ENCODE measurements at regions not wholly inside any gene's neighbourhood (a gene's known extent, or its start where the extent isn't known, plus 50 kb on each side); places are given as distances from the start of the nearest gene placed in this dataset.

DNA sequence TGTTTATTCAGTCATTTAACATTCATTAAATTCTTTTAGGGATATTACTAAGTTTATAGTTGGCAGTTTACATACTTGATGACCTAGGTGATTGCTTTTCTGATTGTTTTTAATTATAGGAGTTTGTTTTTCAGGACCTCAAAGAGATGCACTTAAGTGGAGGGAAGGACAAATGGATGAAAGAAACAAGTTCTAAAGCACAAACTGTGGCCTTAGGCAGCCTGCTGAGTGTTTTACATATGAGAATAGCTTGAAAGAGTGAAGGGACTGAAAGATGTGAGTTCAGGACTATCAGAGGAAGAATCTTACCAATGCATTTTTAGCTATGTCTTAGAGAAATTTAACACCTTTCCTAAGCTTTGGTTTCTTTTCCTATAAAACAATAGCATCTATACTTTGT is 402.6 kb downstream of the KLF12 start:
- no peak for TF ChIP-seq CTCF (conservative IDR thresholded peaks at IDR 0.05)
- no peak overlapping the region for H3K27ac ChIP-seq

- no peak overlapping the region for H3K27ac ChIP-seq
- no peak for TF ChIP-seq CTCF (conservative IDR thresholded peaks at IDR 0.05)
Observed at GRCh38 chr13:73730014-73730413, 404.2 kb downstream of the KLF12 start.

- no peak for TF ChIP-seq CTCF (conservative IDR thresholded peaks at IDR 0.05)
- H3K27ac ChIP-seq: no peak overlapping the region
Observed at GRCh38 chr13:73729046-73729445, 405.2 kb downstream of the KLF12 start.

DNA sequence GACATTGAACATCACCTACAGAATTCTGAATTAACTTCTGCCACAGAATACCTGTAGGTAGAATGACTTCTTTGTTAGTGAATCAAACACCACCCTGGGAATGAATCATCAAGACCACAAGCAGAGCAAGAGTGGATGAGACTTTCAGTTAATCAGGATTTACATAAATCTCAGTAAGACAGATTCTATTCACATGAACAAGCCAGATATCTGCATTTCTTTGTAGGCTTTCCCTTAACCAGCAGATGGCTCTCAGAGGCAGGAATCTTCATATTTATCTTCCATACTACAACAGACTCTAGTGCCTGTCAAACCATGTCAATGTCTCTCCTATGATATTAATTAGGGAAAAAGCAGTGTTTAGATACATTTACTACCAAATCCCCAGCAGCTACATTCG is 412.1 kb downstream of the KLF12 start:
- H3K27ac ChIP-seq: no peak overlapping the region
- peak; percentile 49 for TF ChIP-seq CTCF (conservative IDR thresholded peaks at IDR 0.05)

- H3K27ac ChIP-seq: no peak overlapping the region
- TF ChIP-seq CTCF (conservative IDR thresholded peaks at IDR 0.05): no peak
Observed at GRCh38 chr13:73721571-73721970, 412.6 kb downstream of the KLF12 start.

- TF ChIP-seq CTCF (conservative IDR thresholded peaks at IDR 0.05): no peak
- no peak overlapping the region for H3K27ac ChIP-seq
Observed at GRCh38 chr13:73720216-73720840, 413.9 kb downstream of the KLF12 start.

GRCh38 chr13:73718246-73718645 is 416.0 kb downstream of the KLF12 start:
- TF ChIP-seq CTCF (conservative IDR thresholded peaks at IDR 0.05): no peak

More at GRCh38 chr13:73718246-73718645, 416.0 kb downstream of the KLF12 start:
- no peak overlapping the region for H3K27ac ChIP-seq
